H4 (cell line): ENCODE measurements at regions not wholly inside any gene's neighbourhood (a gene's known extent, or its start where the extent isn't known, plus 50 kb on each side); places are given as distances from the start of the nearest gene placed in this dataset.
"Not testable (repeated sequence)": the region's sequence is repeated elsewhere in the genome, so short reads cannot be mapped to it uniquely, and the experiment has no call there.

Experiments used
- DNase-seq: peaks from one replicate; pipeline ENCODE4 v3.0.0-alpha.2; 2015; ENCODE audit warnings: low spot score

DNA sequence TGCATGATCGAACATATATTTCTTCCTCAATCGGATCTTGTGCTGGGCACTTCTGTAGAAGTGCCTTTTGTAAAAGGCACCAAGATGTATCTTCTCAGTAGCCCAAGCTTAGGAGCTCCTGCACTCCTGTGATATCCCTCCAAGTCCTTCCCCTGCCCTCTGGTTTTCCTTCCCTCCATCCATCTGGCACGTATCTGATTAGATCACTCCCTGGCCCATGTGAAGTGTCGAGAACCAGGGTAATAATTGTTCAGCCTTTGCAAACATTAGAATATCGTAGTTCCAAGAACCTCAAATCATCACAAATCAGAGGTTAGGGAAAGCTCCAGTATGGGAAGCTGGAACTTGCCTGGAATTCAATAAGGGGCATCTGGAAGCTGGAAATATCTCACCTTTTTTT, 221.1 kb upstream of the AUTS2 start:
- no peak for DNase-seq

DNA sequence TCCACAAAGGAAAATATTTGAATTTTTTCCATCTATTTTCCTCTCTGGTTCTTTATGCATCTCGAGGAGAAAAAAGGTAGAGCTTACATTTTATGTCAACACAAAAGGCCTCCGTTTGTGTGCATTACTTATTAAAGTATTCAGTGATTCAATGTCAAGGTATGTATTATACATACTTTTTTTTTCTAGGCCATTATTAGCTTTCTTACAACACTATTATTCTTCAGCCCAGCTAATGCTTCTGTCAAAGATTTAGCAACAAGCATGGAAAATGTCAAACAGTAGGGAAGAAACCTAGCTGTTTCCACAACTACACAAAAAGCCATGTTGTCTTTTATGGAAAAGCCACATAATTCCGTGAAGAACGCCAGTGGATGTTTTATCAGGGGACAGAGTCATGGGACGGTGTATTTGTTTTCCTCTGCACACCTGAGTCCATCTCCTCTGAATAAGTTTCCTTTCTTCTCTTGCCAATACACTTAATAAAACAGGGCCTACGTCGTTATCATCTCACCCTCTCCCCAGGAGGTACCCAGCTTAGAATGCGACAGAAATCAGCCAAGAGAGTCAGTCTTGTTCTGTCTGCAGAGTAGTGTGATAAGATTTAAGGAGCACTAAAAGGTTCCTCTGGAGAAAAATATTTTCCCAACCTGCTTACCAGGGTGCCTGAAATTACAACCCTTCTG, 209.7 kb upstream of the AUTS2 start:
- DNase-seq, result no peak

GRCh38 chr7:69389216-69389615, 209.1 kb upstream of the AUTS2 start:
- no peak for DNase-seq

GRCh38 chr7:69393912-69394311, 204.4 kb upstream of the AUTS2 start:
- DNase-seq, result not testable (repeated sequence)

GRCh38 chr7:69395061-69395714, 203.1 kb upstream of the AUTS2 start:
- DNase-seq, result peak; percentile 93

GRCh38 chr7:69398986-69399385, 199.3 kb upstream of the AUTS2 start:
- no peak for DNase-seq

GRCh38 chr7:69399401-69399800, 198.9 kb upstream of the AUTS2 start:
- DNase-seq, result peak; percentile 25

DNA sequence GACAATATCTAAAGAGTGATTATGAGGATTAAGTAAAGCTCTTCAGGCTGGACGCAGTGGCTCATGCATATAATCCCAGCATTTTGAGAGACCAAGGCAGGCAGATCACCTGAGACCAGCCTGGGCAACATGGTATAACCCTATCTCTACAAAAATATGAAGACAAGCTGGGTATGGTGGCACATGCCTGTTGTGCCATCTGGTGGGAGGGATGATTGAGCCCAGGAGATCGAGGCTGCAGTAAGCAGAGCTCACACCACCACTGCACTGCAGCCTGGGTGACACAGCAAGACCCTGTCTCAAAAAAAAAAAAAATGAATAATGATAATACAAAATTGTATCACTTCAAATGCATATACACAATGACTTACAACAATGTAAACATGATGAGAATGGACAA, 195.6 kb upstream of the AUTS2 start:
- peak; percentile 48 for DNase-seq

DNA sequence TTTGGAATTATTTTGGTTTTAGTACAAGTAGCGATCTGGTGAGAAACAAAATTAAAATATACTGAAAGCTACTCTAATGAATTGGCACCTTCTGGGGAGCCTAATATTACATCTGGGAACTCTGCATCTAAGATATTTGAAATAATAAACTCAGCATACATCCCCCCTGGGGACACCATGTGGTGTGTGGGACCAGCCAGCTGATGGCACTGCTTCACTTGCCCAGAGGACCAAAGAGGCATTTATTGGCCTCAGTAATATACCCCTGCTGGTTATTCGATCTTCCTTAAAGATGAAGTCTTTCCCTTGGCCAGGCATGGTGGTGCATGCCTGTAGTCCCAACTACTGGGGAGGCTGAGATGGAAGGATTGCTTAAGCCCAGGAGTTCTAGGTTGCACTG, 195.1 kb upstream of the AUTS2 start:
- peak; percentile 71 for DNase-seq

DNA sequence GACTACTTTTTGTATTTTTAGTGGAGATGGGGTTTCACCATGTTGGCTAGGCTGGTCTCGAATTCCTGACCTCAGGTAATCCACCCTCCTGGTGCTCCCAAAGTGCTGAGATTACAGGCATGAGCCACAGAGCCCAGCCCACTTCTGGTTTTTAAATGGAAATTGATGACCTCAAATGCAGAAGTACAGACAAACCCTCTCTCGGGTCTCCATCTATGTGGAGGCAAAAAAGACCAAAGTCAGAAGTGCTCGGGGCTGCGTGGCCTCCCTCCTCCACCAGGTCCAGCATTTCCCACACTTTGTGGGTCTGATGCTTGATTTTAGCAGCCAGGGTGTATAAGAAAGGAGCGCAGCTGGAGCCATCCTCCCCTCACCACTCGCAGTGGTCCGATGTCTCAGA, 187.3 kb upstream of the AUTS2 start:
- no peak for DNase-seq

- DNase-seq, result no peak
These were observed 186.8 kb upstream of the AUTS2 start for GRCh38 chr7:69411466-69411865.

- DNase-seq, result peak; percentile 98
These were observed 185.7 kb upstream of the AUTS2 start for GRCh38 chr7:69412331-69413146.

DNA sequence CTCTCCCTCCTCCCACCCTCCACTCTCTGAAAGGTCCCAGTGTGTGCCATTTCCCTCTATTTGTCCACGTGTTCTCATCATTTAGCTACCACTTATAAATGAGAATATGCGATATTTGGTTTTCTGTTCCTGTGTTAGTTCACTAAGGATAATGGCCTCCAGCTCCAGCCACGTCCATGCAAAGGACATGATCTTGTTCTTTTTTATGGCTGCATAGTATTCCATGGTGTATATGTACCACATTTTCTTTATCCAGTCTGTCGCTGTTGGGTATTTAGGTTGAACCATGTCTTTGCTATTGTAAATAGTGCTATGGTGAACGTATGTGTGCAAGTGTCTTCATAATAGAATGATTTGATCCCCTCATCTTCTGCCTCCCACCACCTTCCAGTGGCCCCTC, 183.7 kb upstream of the AUTS2 start:
- DNase-seq, result no peak

DNA sequence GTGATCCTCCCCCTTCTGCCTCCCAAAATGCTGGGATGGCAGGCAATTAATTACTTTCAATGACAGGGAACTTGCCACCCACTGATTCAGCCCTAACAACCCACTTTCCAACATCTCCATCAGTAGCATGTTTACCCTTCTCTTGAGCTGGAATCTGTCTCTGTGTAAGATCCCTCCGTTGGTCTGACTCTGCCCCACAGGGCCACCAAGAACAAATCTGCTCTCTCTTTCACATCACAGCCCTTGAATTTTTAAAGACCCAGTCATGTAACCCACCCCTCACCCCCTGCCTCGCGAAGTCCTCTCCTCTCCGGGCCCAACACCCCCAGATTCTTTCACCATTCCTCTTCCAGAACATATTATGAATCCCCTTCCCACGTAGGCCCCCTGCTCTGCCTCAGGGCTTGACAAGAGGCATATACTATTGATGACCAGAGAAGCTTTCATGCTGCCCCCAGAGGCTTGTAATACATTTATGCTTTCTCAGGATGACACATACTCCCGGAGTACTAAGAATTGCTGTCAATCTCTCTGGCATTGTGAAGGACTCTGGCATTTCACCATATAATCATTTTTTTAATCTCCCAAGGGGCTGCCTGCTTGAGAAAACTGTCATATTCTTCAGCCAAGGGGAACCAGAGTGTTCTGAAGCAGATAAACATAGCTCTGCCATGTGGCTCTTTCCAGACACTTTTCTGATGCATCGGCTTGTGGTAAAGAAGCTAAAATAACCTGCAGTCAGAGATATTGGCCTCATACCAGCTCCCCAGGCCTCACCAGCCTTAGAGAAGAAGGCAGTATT, 179.2 kb upstream of the AUTS2 start:
- DNase-seq, result no peak

GRCh38 chr7:69419934-69420333, 178.3 kb upstream of the AUTS2 start:
- peak; percentile 51 for DNase-seq

DNA sequence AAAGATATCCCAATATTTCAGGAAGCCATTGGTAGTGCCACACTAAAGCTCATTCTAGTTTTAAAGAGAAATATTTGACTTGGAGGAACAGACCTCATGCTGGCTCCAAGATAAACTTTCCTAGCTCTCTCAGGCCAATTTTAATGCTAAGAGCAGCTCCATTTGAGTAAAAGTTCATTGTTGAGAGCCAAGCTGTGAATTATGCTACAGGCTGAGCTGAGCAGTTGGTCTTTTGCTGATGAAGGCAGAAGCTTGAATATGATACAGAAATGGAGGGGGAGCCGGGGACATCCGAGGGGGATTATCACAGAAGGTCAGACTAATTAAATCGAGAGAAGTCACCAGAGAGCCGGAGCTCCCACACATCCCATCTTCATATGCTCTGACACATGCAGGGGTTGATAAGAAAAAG, 175.7 kb upstream of the AUTS2 start:
- DNase-seq, result no peak

GRCh38 chr7:69426705-69427104, 171.6 kb upstream of the AUTS2 start:
- DNase-seq, result no peak

DNA sequence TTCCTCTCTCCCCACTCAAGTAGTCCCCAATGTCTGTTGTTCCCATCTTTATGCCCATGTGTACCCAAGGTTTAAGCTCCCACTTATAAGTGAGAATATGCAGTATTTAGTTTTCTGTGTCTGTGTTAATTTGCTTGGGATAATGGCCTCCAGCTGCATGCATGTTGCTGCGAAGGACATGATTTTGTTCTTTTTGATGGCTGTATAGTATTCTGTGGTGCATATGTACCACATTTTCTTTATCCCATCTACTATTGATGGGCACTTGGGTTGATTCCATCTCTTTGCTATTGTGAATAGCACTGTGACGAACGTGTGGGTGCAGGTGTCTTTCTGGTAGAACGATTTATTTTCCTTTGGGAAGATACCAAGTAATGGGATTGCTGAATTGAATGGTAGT, 170.2 kb upstream of the AUTS2 start:
- no peak for DNase-seq

GRCh38 chr7:69429911-69430383, 168.3 kb upstream of the AUTS2 start:
- no peak for DNase-seq

DNA sequence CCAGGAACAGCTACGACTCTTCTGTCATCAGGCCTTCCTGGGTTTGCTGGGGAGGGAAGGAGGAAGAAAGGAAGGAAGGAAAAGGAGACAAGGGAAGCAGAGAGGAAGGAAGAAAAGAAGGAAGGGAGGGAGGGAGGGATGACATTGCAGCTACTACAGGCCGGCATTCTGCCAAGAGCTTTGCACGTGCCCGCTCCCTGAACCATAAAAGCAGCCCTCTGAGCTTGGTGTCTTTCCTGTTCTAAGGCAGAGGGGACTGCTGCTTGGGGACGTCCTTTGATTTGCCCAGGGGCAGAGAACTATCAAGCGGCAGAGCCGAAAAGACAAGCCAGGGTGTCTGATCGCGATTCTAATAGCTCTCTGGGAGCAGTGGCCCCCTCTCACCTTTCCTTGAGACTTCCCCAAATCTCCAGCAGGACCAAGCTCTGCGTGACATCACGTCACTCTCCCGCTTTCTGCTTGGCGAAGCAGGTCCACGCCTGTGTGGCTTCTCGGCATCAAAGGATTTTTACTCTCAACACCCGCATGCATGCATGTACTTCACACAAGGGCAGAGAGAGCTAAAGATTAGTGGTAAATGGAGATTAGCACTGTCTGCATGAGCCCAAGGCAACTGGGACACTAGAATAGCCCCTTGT, 167.8 kb upstream of the AUTS2 start:
- no peak for DNase-seq

GRCh38 chr7:69431626-69432025, 166.6 kb upstream of the AUTS2 start:
- DNase-seq, result no peak
